K562 (cell line): ENCODE measurements at regions not wholly inside any gene's neighbourhood (a gene's known extent, or its start where the extent isn't known, plus 50 kb on each side); places are given as distances from the start of the nearest gene placed in this dataset.

ENCODE experiments used
- CEBPG ChIP-seq, 3 experiments: fragments of 200-800 bp in 1 of 3; sonication (Bioruptor generic) in 1 of 3; sonication (generic) in 1 of 3; formaldehyde crosslinking in 1 of 3; IDR thresholded peaks in 2 of 3; conservative IDR thresholded peaks in 1 of 3; 2 replicates each; pipeline versions ENCODE4 v1.6.1 to v1.8.0; 2016 to 2022; ENCODE audit warnings: missing compliant biosample characterization in 2 of 3, missing genetic modification characterization in 2 of 3, mild to moderate bottlenecking in 1 of 3, missing genetic modification reagents in 1 of 3
- CTBP1 ChIP-seq: fragments of 450-650 bp; IDR thresholded peaks from 2 replicates; pipeline ENCODE4 v1.6.1; 2016; ENCODE audit warnings: borderline replicate concordance
- HMG20B ChIP-seq: fragments of 250-450 bp; sonication (Bioruptor Pico); IDR thresholded peaks from 2 replicates; pipeline ENCODE4 v1.5.0; 2021; ENCODE audit warnings: mild to moderate bottlenecking
- RAD21 ChIP-seq, 2 experiments: fragments of 250-450 bp in 1 of 2; fragments of 450-650 bp in 1 of 2; sonication (Bioruptor Pico) in 1 of 2; formaldehyde crosslinking in 1 of 2; IDR thresholded peaks in 1 of 2; conservative IDR thresholded peaks in 1 of 2; 2 replicates each; pipeline versions ENCODE4 v1.4.0 to v1.8.0; 2020 to 2022; ENCODE audit warnings: mild to moderate bottlenecking in 2 of 2, moderate library complexity in 1 of 2
- RBM15 ChIP-seq: fragments of 200-400 bp; formaldehyde crosslinking; IDR thresholded peaks from 2 replicates; pipeline ENCODE4 v1.6.1; 2018; ENCODE audit warnings: mild to moderate bottlenecking, low read length, moderate library complexity; ENCODE audit not compliant: insufficient read depth
- RCOR1 ChIP-seq, 2 experiments: IDR thresholded peaks; 2 replicates each; pipeline ENCODE4 v1.6.1; 2012; ENCODE audit warnings: low read depth in 2 of 2, low read length in 2 of 2, borderline replicate concordance in 1 of 2, improper control_type of control experiment in 1 of 2
- REST ChIP-seq, 2 experiments: fragments of 450-650 bp; formaldehyde crosslinking in 1 of 2; IDR thresholded peaks; 2 replicates each; pipeline versions ENCODE4 v1.4.0 to v1.6.1; 2014 to 2020; ENCODE audit warnings: mild to moderate bottlenecking in 2 of 2, borderline replicate concordance in 1 of 2, low read depth in 1 of 2
- STAG1 ChIP-seq: sonication (generic); formaldehyde crosslinking; IDR thresholded peaks from 2 replicates; pipeline ENCODE4 v1.5.0; 2020; ENCODE audit warnings: missing genetic modification reagents, borderline replicate concordance
- TFAP4 ChIP-seq: sonication (generic); formaldehyde crosslinking; IDR thresholded peaks from 2 replicates; pipeline ENCODE4 v1.8.0; 2022; ENCODE audit warnings: missing genetic modification reagents, mild to moderate bottlenecking, moderate library complexity, borderline replicate concordance

- peak; percentile 79 for TF ChIP-seq CEBPG (CRISPR knock-in tag; IDR thresholded peaks at IDR 0.05)
- TF ChIP-seq CEBPG (tag; conservative IDR thresholded peaks at IDR 0.05 in 1 of 2, IDR thresholded peaks at IDR 0.05 in 1 of 2), result peak; percentile 52 to 81; a peak in 3 of 4 replicates
- TF ChIP-seq TFAP4 (CRISPR knock-in tag), result peak; percentile 23; the same call in 1 of the 2 replicates
- TF ChIP-seq STAG1, result peak; percentile 43; the same call in 1 of the 2 replicates
- no peak for TF ChIP-seq HMG20B (CRISPR knock-in tag)
- TF ChIP-seq RAD21 (CRISPR knock-in tag; conservative IDR thresholded peaks at IDR 0.05 in 1 of 2, IDR thresholded peaks at IDR 0.05 in 1 of 2), result peak; percentile 42 to 87
- TF ChIP-seq RBM15, result no peak
- TF ChIP-seq CTBP1, result peak; percentile 37; the same call in 1 of the 2 replicates
- TF ChIP-seq RCOR1 (IDR thresholded peaks at IDR 0.05; ENCODE audit: borderline replicate concordance in 1 of 2, low read depth in 2 of 2, low read length in 2 of 2), result peak in 1 of 2 experiments; percentile 51; a peak in 1 of 4 replicates
- TF ChIP-seq REST (IDR thresholded peaks at IDR 0.05; ENCODE audit: borderline replicate concordance), result peak; percentile 88
- TF ChIP-seq REST (CRISPR knock-in tag; IDR thresholded peaks at IDR 0.05; ENCODE audit: low read depth), result no peak
Measured at GRCh38 chr1:91617285-91617765, 116.7 kb downstream of the CDC7 start (continued).
